ENCODE measurements at regions not wholly inside any gene's neighbourhood (a gene's known extent, or its start where the extent isn't known, plus 50 kb on each side); places are given as distances from the start of the nearest gene placed in this dataset.

DNA sequence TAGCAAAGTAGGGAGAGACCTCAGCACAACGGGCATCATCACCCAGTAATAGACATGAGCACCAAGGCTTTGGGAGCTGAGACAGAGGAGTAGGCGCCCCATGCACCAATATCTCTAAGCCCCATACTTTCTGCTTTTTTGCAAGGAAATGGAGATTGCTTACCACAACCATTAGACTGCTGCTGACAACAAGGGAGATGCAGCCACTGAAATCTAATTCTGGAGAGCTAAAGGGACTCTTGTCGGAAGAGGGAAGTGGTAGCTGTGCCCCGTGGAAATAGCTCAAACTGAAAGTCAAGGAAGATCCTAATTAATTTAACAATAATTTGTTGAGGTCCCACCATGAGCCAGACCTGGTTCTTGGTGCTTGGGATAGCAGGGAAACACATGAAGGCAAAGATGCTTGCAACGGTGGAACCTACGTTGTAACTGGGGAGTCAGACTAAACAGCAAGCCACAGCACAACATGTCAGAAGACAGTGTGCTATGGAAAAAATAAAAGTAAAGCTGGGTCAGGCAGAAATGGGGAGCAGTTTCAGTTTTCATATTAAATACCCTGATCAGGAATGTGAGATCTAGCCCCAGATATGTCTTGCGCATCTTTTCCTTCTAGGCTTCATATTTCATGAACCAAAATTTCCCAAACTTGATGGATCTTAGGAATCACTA lies 1131.0 kb downstream of the BCL11B start:
- no peak overlapping the region for H3K9ac ChIP-seq
- no peak overlapping the region for H3K4me3 ChIP-seq
- 50 to 59% methylated on average over 7 of the region's 7 CpGs for WGBS, 2 experiments (ENCODE audit: low coverage in 1 of 2, low lambda C conversion rate in 2 of 2, missing lambda C conversion rate in 2 of 2)
- no peaks in the 10 kb centered on the region for H3K9me3 ChIP-seq (ENCODE audit: low read depth)
- TF ChIP-seq EZH2 (IDR thresholded peaks at IDR 0.05; ENCODE audit: insufficient read depth, poor library complexity, severe bottlenecking): no peak
- TF ChIP-seq EZH2phosphoT487 (IDR thresholded peaks at IDR 0.05; ENCODE audit: insufficient read depth, low read depth): no peak
- no peaks in the 10 kb centered on the region for H3K36me3 ChIP-seq (ENCODE audit: low read depth)
- DNase-seq: no peak
- H3K27ac ChIP-seq: no peak overlapping the region
- H3K4me2 ChIP-seq (ENCODE audit: unreplicated experiment): no peak overlapping the region
- H3K27me3 ChIP-seq (replicated peaks; ENCODE audit: insufficient read depth): no peaks in the 10 kb centered on the region
- no peak overlapping the region for H2AFZ ChIP-seq
- in situ Hi-C loops (cut with MboI): loop anchor here (25.0 kb wide), 1 partner anchor 1121 kb away; the partner anchor contains the start of gene BCL11B
- no peaks in the 10 kb centered on the region for H3K79me2 ChIP-seq (ENCODE audit: insufficient read depth)
- no peaks in the 10 kb centered on the region for H4K20me1 ChIP-seq (ENCODE audit: insufficient read depth)
- H3K9me2 ChIP-seq (ENCODE audit: insufficient read depth): no peaks in the 10 kb centered on the region
- no peaks in the 10 kb centered on the region for H3F3A ChIP-seq (ENCODE audit: insufficient read depth)
- H3K4me1 ChIP-seq (ENCODE audit: insufficient read depth): no peaks in the 10 kb centered on the region

DNA sequence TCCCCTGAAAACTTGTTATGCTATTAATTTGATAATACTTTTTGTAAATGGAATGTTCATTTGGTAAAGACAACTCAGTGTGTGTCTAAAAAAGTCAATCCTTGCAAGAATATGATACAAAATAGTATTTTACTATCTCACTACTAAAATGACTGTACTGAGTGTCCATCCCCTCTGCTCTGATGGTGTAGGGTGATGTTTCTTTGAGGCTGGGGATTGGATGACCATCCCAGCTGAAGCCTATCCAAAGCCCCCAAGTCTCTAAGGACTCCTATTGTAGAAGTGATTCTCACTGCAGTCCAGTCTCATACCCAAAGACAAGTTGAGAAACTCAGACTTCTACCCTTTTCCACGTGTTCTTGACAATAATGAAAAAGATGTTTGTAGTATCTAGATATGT lies 1128.4 kb downstream of the BCL11B start:
- no peak overlapping the region for H3K4me2 ChIP-seq (ENCODE audit: unreplicated experiment)
- H3K4me3 ChIP-seq: no peak overlapping the region
- in situ Hi-C loops (cut with MboI): loop anchor here (25.0 kb wide), 1 partner anchor 1119 kb away; the partner anchor contains the start of gene BCL11B
- 8 to 10% methylated on average over 1 of the region's 1 CpG for whole genome bisulfite sequencing, 2 experiments (ENCODE audit: low coverage in 1 of 2, low lambda C conversion rate in 2 of 2, missing lambda C conversion rate in 2 of 2)
- no peak overlapping the region for H3K9ac ChIP-seq
- no peak overlapping the region for H3K27ac ChIP-seq
- TF ChIP-seq EZH2phosphoT487 (IDR thresholded peaks at IDR 0.05; ENCODE audit: insufficient read depth, low read depth): no peak
- no peak for TF ChIP-seq EZH2 (IDR thresholded peaks at IDR 0.05; ENCODE audit: insufficient read depth, poor library complexity, severe bottlenecking)
- DNase-seq: no peak
- no peaks in the 10 kb centered on the region for H3K79me2 ChIP-seq (ENCODE audit: insufficient read depth)
- no peaks in the 10 kb centered on the region for H3K4me1 ChIP-seq (ENCODE audit: insufficient read depth)
- no peaks in the 10 kb centered on the region for H3F3A ChIP-seq (ENCODE audit: insufficient read depth)
- no peaks in the 10 kb centered on the region for H3K9me2 ChIP-seq (ENCODE audit: insufficient read depth)
- no peaks in the 10 kb centered on the region for H3K36me3 ChIP-seq (ENCODE audit: low read depth)
- H3K27me3 ChIP-seq (replicated peaks; ENCODE audit: insufficient read depth): no peaks in the 10 kb centered on the region
- H4K20me1 ChIP-seq (ENCODE audit: insufficient read depth): no peaks in the 10 kb centered on the region
- H3K9me3 ChIP-seq (ENCODE audit: low read depth): no peaks in the 10 kb centered on the region
- no peak overlapping the region for H2AFZ ChIP-seq

DNA sequence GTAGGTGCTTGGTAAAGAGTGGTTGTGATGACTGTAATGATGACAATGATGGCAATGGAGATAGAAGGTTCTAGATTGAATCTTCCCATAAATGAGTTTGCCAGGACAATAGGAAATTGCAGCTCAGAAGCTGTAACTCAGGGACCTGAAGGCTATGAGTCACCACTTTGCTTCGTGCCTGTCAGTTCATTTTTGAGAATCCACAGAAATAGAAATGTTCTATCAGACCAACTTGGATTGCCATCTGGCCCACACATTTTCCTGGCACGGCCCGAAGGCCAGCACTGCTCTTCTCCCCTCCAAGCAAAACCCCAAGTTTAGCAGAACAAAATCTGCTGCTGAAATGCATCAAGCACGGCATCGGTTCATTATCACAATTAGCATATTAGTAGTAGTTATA lies 1127.0 kb downstream of the BCL11B start:
- Histone ChIP-seq H3K4me1 (ENCODE audit: insufficient read depth) (no peaks in the 10 kb centered on the region), H3K27ac (no peak overlapping the region), H3K9ac (no peak overlapping the region), H3F3A (ENCODE audit: insufficient read depth) (no peaks in the 10 kb centered on the region), H3K4me3 (no peak overlapping the region), H2AFZ (no peak overlapping the region), H3K36me3 (ENCODE audit: low read depth) (no peaks in the 10 kb centered on the region), H3K9me2 (ENCODE audit: insufficient read depth) (no peaks in the 10 kb centered on the region), H3K4me2 (ENCODE audit: unreplicated experiment) (no peak overlapping the region), H4K20me1 (ENCODE audit: insufficient read depth) (no peaks in the 10 kb centered on the region), H3K9me3 (ENCODE audit: low read depth) (no peaks in the 10 kb centered on the region), H3K79me2 (ENCODE audit: insufficient read depth) (no peaks in the 10 kb centered on the region), H3K27me3 (replicated peaks; ENCODE audit: insufficient read depth) (no peaks in the 10 kb centered on the region)
- peak; percentile 2 for DNase-seq
- in situ Hi-C loops (cut with MboI): loop anchor here (25.0 kb wide), 1 partner anchor 1117 kb away; the partner anchor contains the start of gene BCL11B
- WGBS, 2 experiments (ENCODE audit: low coverage in 1 of 2, low lambda C conversion rate in 2 of 2, missing lambda C conversion rate in 2 of 2): 4 to 5% methylated on average over 5 of the region's 5 CpGs
- TF ChIP-seq EZH2 (IDR thresholded peaks at IDR 0.05; ENCODE audit: insufficient read depth, poor library complexity, severe bottlenecking) (no peak), EZH2phosphoT487 (IDR thresholded peaks at IDR 0.05; ENCODE audit: insufficient read depth, low read depth) (no peak)

DNA sequence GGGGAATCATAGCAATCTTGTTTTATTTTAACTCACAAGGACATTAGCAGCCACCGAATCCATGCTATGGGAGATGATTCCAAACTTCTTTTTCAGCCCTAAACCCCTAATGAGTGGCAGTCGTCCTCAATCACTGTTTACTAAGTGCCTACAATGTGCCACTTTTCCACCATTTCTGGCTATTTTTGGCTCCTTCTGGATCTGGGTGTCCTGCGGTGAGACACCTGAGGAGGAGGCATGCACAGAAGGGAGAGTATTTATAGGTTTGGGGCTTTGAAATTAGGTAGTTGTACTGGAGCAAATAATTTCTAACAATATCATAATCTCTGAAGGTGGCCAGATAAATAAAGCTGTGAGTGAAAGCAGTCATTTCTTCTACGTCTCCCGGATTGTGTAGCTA lies 1125.6 kb downstream of the BCL11B start:
- Histone ChIP-seq H3K9me2 (ENCODE audit: insufficient read depth) (no peaks in the 10 kb centered on the region), H4K20me1 (ENCODE audit: insufficient read depth) (no peaks in the 10 kb centered on the region), H3K27me3 (replicated peaks; ENCODE audit: insufficient read depth) (no peaks in the 10 kb centered on the region), H2AFZ (no peak overlapping the region), H3K9ac (no peak overlapping the region), H3K9me3 (ENCODE audit: low read depth) (no peaks in the 10 kb centered on the region), H3K4me3 (no peak overlapping the region), H3K4me2 (ENCODE audit: unreplicated experiment) (no peak overlapping the region), H3K36me3 (ENCODE audit: low read depth) (no peaks in the 10 kb centered on the region), H3K27ac (no peak overlapping the region), H3F3A (ENCODE audit: insufficient read depth) (no peaks in the 10 kb centered on the region), H3K79me2 (ENCODE audit: insufficient read depth) (no peaks in the 10 kb centered on the region), H3K4me1 (ENCODE audit: insufficient read depth) (no peaks in the 10 kb centered on the region)
- TF ChIP-seq EZH2 (IDR thresholded peaks at IDR 0.05; ENCODE audit: insufficient read depth, poor library complexity, severe bottlenecking) (no peak), EZH2phosphoT487 (IDR thresholded peaks at IDR 0.05; ENCODE audit: insufficient read depth, low read depth) (no peak)
- WGBS, 2 experiments (ENCODE audit: low coverage in 1 of 2, low lambda C conversion rate in 2 of 2, missing lambda C conversion rate in 2 of 2): 52 to 57% methylated on average over 5 of the region's 5 CpGs
- in situ Hi-C loops (cut with MboI): loop anchor here (25.0 kb wide), 1 partner anchor 1116 kb away; the partner anchor contains the start of gene BCL11B
- DNase-seq: no peak

All from GM23248 (cell line).